ENCODE measurements at regions not wholly inside any gene's neighbourhood (a gene's known extent, or its start where the extent isn't known, plus 50 kb on each side); places are given as distances from the start of the nearest gene placed in this dataset.

DNA sequence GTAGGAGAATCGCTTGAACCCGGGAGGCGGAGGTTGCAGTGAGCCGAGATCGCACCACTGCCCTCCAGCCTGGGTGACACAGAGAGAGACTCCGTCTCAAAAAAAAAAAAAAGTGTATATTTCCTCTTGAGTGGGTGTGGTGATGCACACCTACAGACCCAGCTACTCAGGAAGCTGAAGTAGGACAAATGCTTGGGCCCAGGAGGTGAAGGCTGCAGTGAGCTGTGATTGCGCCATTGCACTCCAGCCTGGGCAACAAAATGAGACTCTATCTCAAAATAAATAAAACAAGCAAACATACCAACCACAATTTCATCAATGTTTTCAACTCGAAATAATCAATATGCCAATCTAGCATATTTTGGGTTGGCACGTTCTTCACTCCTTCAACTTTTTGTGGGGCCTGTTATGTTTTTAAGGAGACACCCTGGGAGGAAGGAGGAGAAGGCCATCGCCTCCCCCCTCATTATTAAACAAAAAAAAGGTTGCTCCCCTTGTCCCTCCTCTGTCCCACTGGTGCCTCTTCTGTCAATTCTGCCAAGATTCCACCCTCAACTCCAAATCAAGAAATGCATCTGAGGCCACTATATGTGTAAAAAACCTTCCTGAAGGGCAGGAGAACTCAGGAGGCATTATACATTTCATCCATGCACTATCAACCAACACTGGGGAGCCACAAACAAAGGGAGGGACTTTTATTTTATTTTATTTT lies 52.4 kb upstream of the ATF7IP2 start:
- H3K4me3 Mint-ChIP-seq, result no peak overlapping the region
- H3K27ac Mint-ChIP-seq, result no peak overlapping the region
- no peaks in the 10 kb centered on the region for H3K9me3 Mint-ChIP-seq
- peaks cover 21% of the 10 kb centered on the region for H3K4me1 Mint-ChIP-seq
- H3K36me3 Mint-ChIP-seq, result no peaks in the 10 kb centered on the region
- no peaks in the 10 kb centered on the region for H3K27me3 Mint-ChIP-seq (ENCODE audit: low read depth)
- no peak for DNase-seq (ENCODE audit: low spot score in 2 of 2, unreplicated experiment in 2 of 2)
- TF ChIP-seq, protein P1, sequence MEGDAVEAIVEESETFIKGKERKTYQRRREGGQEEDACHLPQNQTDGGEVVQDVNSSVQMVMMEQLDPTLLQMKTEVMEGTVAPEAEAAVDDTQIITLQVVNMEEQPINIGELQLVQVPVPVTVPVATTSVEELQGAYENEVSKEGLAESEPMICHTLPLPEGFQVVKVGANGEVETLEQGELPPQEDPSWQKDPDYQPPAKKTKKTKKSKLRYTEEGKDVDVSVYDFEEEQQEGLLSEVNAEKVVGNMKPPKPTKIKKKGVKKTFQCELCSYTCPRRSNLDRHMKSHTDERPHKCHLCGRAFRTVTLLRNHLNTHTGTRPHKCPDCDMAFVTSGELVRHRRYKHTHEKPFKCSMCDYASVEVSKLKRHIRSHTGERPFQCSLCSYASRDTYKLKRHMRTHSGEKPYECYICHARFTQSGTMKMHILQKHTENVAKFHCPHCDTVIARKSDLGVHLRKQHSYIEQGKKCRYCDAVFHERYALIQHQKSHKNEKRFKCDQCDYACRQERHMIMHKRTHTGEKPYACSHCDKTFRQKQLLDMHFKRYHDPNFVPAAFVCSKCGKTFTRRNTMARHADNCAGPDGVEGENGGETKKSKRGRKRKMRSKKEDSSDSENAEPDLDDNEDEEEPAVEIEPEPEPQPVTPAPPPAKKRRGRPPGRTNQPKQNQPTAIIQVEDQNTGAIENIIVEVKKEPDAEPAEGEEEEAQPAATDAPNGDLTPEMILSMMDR (IDR thresholded peaks at IDR 0.05; ENCODE audit: unreplicated experiment), result no peak

DNA sequence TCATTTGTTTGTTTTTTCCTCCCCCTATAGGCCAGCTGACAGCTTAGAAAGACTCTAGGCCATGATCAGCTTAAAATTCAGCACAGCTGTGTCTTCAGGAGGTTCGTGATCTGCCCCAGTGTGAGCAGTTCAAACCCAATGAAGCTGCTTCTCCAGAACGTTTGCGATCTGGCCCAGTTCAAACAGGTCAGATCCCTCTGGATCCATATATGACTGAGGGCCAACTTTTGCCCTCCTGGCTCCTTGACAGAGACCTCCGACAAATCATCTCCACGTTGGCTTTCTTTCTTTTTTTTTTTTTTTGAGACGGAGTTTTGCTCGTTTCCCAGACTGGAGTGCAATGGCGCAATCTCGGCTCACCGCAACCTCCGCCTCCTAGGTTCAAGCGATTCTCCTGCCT lies 50.2 kb upstream of the ATF7IP2 start:
- no peak overlapping the region for H3K4me3 Mint-ChIP-seq
- peaks cover 21% of the 10 kb centered on the region for H3K4me1 Mint-ChIP-seq
- H3K36me3 Mint-ChIP-seq, result peaks cover 9% of the 10 kb centered on the region

More for the DNA sequence above, 50.2 kb upstream of the ATF7IP2 start:
- H3K27me3 Mint-ChIP-seq (ENCODE audit: low read depth), result no peaks in the 10 kb centered on the region
- no peak for DNase-seq (ENCODE audit: low spot score in 2 of 2, unreplicated experiment in 2 of 2)
- H3K9me3 Mint-ChIP-seq, result peaks cover 15% of the 10 kb centered on the region
- no peak overlapping the region for H3K27ac Mint-ChIP-seq
- TF ChIP-seq, protein P1 (IDR thresholded peaks at IDR 0.05; ENCODE audit: unreplicated experiment), result no peak

All from mesothelial cell of epicardium (in vitro differentiated cells).